CD4-positive, alpha-beta T cell treated with Interleukin-4 for 1 hour (primary cell): ENCODE measurements at regions not wholly inside any gene's neighbourhood (a gene's known extent, or its start where the extent isn't known, plus 50 kb on each side); places are given as distances from the start of the nearest gene placed in this dataset.

ENCODE experiments used
- DNase-seq, 2 donors: peaks; one replicate each; pipeline ENCODE4 v3.0.0-alpha.2; 2020 to 2022

DNA sequence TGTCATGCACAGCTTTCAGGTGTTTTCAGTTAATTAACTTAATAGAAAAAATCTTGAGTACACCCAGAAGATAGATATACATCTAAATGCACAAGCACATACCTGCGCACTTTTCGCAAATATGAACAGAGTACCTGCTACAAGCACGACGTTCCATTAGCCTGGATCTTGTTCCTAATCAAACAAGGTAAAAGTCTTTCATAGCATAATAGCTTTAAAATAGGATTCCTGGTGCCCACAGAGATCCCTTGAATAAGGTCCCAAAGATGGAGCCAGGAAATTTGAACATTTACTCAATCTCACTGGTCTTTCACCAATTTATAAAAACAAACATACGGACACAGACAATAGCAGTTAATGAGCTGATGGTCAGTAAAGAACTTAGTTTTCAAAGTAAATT is 689.8 kb upstream of the CHORDC1 start:
- DNase-seq: no peak

DNA sequence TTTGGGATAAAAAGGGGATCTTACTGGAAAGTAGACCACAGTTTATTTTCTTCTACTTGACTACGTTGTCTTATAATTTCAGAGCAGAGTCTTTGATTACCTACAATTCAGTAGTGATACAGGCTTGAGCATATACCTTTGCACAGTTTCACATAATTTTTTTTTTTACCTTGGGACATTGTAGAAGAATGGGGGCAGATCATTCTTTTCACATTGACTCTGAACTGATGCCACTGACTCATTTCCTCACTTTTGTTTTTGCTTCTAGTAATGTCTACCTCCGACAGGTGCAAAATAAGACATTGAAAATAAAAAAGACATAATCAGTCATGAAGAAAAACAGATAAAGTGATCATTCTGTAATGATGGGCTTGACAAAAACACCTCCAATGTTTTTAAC is 688.3 kb upstream of the CHORDC1 start:
- DNase-seq: no peak

DNA sequence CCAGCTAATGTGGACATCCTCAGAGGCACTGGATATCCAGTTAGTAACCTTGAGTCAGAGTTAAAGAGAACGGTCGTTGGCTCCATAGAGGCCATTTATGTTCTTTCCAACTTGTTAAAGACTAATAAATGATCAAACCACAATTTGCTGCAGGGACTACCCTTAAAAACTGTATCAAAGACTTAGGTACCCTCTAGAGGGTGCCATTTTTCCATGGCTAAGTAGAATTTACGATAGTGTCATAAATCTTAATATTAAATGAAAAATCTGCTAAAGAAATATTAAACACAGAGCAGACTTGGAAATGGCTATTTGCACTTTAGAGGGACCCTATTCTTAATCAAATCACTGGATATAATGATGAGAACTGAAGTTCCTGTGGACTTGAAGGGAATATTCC is 685.2 kb upstream of the CHORDC1 start:
- no peak for DNase-seq

DNA sequence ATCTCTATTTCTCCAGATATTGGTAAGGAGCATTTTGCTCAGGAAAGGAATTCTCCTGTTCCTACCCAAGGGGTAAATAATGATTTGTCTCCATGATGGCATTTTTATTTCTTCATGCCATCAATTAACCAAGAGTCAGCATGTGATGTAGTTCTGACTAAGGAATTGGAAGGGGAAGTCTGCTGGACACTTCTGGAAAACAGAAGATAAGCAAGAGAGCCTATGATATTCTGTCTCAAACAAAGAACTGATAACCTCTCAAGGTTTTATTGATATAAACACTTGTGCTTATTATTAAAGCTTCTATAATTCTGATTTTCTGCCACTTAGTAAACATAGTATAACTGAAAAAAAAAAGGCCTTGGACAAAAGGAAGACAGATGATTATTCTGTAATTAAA is 673.0 kb upstream of the CHORDC1 start:
- no peak for DNase-seq

DNA sequence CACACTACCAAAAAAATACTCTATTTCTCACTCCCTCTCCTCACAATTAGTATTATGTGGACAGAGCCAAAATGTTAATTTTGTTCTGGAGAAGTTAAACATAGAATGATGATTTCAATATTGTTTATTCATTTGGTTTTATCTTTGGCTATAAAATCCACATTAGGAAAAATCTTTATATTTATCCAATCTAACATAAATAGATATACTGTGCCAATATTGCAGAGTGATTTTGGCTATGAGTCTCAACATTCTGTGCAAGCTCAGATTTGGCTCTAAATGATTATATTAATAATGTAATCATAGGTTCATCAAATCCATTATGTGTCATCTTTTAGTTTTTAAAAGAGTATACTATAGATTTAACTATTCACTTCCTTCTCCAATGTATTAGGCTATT is 667.5 kb upstream of the CHORDC1 start:
- DNase-seq: no peak

DNA sequence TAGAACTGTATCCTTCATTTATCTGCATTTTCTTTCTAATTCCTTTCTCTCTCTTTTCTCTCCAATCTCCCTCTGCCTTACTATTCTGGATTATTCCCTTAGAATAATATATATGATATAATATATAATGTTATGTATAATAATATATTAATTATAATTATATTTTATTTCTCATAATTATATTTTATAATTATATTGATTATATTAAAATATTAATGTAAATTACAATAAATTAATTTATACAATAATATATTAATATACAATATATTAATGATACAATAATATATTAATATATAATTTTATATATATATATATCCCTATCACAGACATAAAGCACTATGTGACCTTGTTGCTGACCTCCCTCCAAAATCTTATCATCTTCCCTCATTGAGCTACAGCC is 661.3 kb upstream of the CHORDC1 start:
- DNase-seq: no peak

DNA sequence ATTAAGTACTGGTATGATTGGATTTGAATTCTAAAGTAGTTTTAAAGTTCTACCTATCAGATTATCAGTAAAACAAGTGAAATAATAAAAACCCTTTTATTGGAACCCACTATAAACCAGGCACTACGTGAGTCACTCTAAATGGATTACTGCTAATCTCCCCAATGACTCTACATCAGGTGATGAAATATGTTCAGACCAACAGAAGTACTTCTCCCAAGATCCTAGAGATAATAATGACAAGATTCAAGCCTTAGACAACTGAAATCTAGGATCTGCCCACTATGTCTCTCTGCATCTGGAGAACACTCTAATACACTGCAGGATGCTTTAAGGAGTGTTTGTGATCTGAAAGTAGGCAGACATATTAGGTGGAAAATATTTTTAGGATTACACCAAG is 652.1 kb upstream of the CHORDC1 start:
- no peak for DNase-seq

DNA sequence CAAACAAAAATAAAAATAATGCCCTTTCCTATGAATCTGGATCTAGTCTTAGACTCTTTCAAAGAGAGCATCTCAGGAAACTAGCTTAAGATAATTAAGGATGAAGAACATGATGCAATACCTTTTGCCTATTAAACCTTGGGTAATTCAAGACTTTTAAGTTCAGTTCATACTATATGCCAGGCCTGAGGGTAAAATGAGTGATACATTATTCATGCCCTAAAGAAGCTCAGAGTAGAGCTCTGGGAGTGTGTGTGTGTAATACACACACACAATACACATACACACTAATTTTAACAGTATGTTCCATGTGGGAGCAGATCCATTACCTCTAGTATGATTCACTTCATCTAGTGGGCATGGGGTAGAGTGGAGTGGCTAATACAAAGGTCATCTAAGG is 651.4 kb upstream of the CHORDC1 start:
- no peak for DNase-seq

DNA sequence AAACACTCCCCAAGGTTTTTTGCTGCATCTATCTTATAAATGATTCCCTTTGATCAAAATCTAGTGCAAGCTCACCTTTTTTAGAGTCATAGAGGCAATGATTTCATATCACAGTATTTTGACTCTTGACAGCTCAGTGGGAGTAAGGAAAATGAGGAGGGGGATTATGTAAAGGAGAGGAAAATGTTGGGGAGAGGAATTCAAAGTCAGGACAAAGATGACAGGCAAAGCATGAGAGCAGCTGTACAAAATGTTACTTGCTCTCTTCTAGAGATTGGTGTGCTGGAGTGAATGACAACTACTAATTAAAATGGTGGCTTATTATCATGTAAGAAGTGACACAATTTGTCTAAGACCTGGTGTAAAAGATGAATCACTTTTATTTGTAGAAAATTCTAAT is 644.6 kb upstream of the CHORDC1 start:
- no peak for DNase-seq

DNA sequence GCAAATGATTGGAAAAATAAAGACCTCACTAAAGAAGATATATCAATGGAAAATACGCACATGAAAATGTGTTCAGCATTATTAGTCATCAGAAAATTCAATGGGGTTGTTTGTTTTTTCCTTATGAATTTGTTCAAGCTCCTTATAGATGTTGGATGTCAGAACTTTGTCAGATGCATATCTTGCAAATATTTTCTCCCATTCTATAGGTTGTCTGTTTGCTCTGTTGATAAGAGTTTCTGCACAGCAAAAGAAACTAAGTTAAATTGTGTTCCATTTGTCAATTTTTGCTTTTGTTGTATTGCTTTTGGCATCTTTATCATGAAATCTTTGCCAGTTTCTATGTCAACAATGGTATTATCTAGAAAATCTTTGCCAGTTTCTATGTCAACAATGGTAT is 633.9 kb upstream of the CHORDC1 start:
- no peak for DNase-seq

DNA sequence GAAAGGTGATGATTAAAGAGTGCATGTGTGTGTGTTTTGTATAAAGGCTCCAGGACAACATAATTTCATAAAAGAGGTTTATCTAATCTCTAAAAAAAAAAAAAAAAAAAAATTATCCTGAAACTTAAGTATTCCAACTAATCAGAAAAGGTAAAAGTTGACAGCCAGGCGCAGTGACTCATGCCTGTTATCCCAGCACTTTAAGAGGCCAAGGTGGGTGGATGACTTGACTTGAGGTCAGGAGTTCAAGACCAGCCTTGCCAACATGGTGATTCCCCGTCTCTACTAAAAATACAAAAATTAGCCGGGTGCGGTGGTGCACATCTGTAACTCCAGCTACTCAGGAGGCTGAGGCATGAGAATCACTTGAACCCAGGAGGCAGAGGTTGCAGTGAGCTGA is 632.7 kb upstream of the CHORDC1 start:
- no peak for DNase-seq

DNA sequence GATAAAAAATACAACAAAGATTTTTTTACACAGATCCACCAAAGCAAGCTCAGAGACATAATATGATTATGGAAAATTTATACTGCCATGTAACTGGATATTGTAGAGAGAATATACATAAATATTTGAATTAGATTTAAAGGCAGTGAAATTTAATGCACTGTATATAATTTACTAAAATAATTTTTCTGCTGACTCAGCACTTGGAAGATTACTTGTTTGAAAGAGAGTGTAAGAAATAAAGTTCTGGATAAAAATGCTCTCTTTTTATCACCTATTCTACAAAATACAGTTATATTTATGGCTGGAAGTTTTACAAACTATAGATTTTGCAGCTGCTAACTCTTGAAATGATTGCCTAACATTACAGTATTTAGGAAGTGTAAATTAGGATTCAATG is 628.3 kb upstream of the CHORDC1 start:
- DNase-seq: no peak

DNA sequence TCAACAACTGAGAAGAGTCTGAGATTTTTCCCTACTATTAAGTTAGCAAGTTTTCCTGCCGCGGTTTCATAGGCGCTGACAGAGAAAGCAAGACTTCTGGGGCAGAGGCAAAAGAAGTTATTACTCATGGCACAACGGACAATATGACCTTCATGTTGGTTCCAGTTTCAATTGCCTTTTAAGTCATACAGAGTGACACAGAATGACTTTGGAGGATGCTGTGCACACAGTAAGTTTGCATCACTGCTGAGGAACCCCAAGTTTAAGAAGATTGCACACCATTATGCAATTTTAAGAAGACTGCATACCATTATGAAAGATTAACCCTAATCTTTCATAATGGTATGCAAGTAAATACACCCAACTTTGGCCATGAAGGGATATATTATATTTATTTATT is 626.5 kb upstream of the CHORDC1 start:
- no peak for DNase-seq

DNA sequence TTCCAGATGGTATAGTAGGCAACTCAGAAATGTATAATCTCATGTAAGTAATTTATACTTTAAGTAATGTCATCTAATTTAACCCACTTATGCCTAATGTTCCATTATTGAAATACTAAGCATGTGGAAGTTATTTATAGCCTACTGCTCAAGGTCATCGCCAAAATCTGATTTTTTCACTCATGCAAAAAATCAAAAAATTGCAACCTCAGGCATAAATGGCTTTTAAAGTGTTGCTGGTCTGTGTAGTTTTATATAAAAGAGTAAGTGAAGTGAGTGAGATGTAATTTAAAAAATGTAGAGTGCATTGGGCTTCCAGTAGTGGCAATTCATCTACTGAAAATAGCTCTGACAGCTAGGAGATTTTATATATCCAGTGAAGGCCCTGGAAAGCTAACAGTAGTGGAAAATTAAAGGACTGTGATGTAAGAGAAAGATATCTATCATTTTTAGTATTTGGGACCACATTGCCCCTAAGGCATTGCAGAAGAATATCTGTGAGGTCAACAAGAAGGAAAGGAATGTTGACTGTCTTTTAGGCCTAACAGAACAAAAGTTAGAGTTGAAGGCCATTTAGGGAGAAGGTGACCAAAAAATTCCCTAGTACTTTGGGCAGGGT is 624.5 kb upstream of the CHORDC1 start:
- no peak for DNase-seq

DNA sequence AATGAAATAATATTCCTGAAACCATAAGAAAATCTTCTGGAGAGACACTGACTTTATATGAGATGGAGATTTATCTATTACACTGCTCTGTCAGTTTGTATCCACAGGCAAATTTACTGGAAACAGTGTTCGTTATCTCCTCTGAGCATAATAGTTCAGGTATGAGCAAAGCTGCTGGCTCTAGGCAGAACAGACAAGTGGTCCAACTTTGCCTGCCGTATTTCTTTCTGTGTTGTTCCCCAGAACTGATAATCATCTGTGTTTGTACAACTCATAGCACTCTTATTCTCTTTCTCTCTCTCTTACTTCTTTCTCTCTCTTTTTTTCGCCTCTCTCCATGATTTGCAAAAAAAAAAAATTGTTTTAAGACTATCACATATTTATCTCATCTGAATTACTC is 623.8 kb upstream of the CHORDC1 start:
- no peak for DNase-seq

DNA sequence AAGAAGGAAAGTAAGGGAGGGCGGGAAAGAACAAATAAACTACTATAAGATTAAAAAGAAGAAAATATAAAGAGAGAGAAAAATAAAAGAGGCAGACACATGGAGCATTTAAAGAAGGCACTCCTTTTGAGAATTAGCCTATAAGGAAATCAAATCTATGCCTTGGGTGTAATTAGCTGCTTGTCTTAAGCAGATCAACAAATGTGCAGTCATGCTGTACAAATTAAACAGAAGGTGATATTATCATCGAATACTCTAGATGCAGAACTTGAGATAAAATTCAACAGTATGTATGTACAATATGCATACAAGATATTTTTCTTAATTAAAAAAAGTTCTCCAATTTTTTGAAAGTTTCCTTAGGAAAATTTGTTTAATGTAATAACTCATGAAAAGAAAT is 623.0 kb upstream of the CHORDC1 start:
- no peak for DNase-seq

DNA sequence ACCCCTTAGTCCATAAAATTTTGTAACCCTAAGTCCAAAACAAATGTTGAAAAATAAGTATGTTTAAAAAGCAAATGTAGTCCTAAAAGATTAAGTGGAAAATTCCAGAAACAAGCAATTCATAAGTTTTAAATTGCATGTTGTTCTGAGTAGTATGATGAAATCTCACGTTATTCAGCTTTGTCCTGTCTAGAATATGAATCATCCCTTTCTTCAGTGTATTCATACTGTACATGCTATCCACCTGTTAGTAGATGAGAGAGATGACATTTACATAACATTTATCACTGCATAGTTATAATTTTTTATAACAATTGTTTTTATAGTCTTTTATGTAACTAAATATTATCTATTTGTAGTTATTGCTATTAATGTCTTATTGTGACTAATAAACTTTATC is 622.3 kb upstream of the CHORDC1 start:
- no peak for DNase-seq

DNA sequence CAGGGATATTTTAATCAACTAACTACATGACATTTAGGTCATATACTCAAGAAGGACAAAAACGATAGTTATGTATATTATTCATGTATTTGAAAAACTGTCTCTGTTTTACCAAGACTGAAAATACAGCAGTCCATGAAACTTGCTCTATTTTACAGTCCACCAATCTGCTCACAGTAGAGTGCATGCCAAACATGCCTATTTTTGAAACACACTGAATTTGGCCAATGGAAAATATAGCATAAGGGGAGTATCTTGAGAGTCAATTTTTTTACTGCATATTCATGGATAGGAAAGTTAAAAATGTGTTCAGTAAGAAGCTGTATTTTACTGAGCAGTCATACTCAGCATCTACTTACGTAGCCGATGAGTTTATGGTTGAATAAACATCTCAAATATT is 621.2 kb upstream of the CHORDC1 start:
- DNase-seq: no peak

DNA sequence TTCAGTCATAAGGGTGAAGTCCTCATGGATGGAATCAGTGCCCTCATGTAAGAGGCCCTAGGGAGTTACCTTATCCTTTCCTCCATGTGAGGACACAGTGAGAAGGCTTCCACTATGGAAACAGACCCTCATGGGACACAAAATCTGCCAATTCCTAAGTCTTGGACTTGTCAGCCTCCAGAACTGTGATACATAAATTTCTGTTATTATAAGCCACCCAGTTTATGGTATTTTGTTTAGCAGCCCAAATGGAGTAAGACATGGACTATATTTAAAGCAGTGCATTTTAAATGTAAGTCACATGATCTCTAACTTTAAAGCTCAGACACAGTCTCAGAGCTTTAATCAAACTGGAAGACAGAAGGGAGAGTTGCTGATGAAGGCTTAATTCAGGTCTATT is 619.8 kb upstream of the CHORDC1 start:
- DNase-seq: no peak

DNA sequence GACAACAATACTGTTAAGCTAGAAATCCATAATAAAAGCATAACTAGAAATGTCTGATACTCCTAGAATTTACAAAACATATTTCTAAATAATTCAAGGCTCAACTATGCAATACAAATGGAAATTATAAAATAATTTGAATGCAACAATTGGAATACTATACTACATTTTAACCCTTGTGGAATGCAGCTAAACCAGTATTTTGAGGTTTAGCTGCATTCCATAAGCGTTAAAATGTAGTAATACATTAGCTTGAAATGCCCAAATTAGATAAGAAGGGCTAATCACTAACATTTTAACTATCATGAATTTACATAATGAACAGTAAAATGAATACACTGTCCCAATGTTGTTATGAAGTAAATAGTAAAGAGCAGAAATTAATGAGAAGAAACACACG is 617.2 kb upstream of the CHORDC1 start:
- no peak for DNase-seq

DNA sequence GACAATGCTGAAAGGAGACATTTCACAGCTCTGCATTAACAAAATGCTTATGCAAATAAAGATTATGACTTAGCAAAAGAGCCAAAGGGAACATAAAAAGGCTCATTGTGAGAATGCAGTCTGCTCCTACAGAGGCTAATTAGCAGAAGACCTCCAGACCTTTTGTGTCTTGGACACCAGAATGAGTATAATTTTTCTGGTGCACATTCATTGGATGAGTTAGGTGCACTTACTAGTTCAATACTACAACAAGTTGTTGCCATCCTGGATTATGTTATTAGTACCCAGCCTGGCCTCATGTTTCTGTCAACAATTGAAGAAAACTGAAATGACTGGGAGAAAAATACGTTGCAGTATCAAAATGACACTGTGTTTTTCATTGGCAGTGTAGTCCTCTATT is 613.2 kb upstream of the CHORDC1 start:
- no peak for DNase-seq

DNA sequence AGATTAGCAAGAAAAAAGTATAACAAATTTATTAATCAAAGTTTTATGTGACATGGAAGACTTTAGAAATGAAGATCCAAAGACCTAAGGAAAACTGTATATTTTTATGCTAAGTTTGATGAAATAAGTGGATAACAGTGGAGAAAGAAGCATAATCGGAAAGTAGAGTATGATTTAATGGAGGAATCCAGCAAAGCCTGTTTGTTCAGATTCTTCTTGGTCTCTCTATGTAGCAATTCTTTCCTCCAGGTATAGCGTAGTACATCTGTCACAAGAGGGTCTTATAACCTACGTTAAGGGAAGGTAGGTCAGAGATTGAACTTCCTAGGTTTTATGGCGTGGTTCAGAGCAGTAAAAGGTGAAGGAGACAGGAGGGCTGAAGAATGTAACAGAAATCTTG is 600.6 kb upstream of the CHORDC1 start:
- no peak for DNase-seq

DNA sequence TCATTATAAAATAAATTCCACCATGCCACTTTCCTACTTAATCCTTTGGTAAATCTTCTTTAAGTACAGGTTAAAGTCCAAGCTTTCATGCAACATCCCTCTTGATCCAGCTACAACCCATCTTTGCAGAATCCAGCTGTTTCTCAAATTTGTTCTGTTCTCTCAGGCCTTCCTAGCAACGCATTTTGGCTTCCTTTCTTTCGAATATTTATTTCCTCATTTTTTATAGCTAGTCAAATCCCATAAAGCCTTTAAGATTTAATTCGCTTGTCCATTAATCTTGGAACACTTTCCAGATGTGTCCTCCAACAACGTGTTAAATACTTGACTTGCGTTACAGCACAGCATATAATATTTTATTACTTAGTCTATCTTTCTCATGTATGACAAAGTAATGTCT is 600.1 kb upstream of the CHORDC1 start:
- DNase-seq: no peak

DNA sequence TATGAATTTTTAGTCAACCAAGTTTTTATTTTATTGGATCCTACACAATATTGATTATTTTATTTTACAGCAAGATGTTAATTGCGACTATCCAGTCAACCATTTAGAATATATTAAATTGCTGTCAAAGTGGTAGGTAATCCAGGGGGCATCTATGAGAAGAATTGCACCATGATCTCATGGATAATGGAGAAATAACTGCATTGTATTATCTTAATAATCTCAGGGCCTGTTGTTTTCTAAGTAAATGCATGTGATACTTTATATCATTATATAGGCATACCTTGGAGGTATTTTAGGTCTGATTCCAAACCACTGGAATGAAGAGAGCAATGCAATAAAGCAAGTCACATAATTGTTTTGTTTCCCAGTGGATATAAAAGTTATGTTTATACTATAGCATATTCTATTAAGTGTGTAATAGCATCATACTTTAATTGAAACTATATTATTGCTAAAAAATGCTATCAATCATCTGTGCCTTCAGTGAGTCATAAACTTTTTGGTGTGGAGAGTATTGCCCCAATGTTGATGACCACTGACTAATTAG is 595.4 kb upstream of the CHORDC1 start:
- no peak for DNase-seq

DNA sequence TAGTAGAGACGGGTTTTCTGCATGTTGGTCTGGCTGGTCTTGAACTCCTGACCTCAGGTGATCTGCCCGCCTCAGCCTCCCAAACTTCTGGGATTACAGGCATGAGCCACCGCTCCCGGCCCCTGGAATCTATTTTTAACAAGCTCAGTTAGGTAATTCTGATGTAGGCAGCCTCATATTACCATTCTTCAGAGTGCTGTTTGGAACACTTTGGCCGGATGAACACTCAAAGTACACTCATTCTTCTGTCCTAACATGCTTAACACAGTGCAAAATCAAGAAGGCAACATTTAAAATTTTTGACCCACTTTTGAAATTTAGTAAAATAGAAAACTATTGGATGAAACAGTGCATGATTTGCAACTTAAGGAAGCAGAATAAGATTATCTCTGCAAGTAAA is 586.7 kb upstream of the CHORDC1 start:
- DNase-seq: no peak

DNA sequence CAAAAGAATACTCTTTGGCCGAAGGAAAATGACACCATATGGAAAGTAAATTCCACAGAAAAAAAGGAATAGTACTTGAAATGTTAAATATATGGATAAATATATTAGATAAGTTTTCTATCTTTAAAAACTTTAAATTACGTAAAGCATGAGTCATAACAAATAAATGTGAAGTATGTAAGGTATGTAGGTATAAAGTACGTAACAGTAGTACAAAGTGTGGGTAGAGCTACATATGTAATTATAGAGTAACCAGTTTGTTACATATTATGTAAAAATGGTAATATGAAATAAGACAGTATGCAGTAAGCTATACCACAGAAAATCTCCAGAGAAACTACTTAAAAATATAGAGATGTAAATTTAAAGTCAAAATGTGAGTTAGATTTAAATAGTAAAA is 582.3 kb upstream of the CHORDC1 start:
- no peak for DNase-seq
